ENCODE measurements at regions not wholly inside any gene's neighbourhood (a gene's known extent, or its start where the extent isn't known, plus 50 kb on each side); places are given as distances from the start of the nearest gene placed in this dataset.
A peak's percentile ranks its signal among the peaks of the same experiment; 100 is the strongest.
"Not testable (repeated sequence)": the region's sequence is repeated elsewhere in the genome, so short reads cannot be mapped to it uniquely, and the experiment has no call there.

GRCh38 chr14:85075694-85076476 lies 454.1 kb upstream of the FLRT2 start:
- no peak for DNase-seq (ENCODE audit: low spot score)

GRCh38 chr14:85077716-85078115 lies 452.2 kb upstream of the FLRT2 start:
- not testable (repeated sequence) for DNase-seq (ENCODE audit: low spot score)

GRCh38 chr14:85079842-85080730 lies 449.9 kb upstream of the FLRT2 start:
- DNase-seq (ENCODE audit: low spot score), result no peak

- DNase-seq (ENCODE audit: low spot score), result no peak
Observed at GRCh38 chr14:85084344-85084743, 445.6 kb upstream of the FLRT2 start.

- DNase-seq (ENCODE audit: low spot score), result peak; percentile 86
Observed at GRCh38 chr14:85085981-85086380, 444.0 kb upstream of the FLRT2 start.

- peak; percentile 69 for DNase-seq (ENCODE audit: low spot score)
Observed at GRCh38 chr14:85087201-85087600, 442.7 kb upstream of the FLRT2 start.

GRCh38 chr14:85088192-85088591 lies 441.8 kb upstream of the FLRT2 start:
- peak; percentile 7 for DNase-seq (ENCODE audit: low spot score)

GRCh38 chr14:85090681-85091080 lies 439.3 kb upstream of the FLRT2 start:
- no peak for DNase-seq (ENCODE audit: low spot score)

- peak; percentile 51 for DNase-seq (ENCODE audit: low spot score)
Observed at GRCh38 chr14:85093631-85094330, 436.2 kb upstream of the FLRT2 start.

- no peak for DNase-seq (ENCODE audit: low spot score)
Observed at GRCh38 chr14:85102591-85102990, 427.4 kb upstream of the FLRT2 start.

GRCh38 chr14:85106506-85106905 lies 423.4 kb upstream of the FLRT2 start:
- DNase-seq (ENCODE audit: low spot score), result no peak

- no peak for DNase-seq (ENCODE audit: low spot score)
Observed at GRCh38 chr14:85112762-85113161, 417.2 kb upstream of the FLRT2 start.

- no peak for DNase-seq (ENCODE audit: low spot score)
Observed at GRCh38 chr14:85115921-85116320, 414.0 kb upstream of the FLRT2 start.

GRCh38 chr14:85118274-85118673 lies 411.7 kb upstream of the FLRT2 start:
- no peak for DNase-seq (ENCODE audit: low spot score)

- no peak for DNase-seq (ENCODE audit: low spot score)
Observed at GRCh38 chr14:85122690-85123089, 407.3 kb upstream of the FLRT2 start.

GRCh38 chr14:85123755-85124154 lies 406.2 kb upstream of the FLRT2 start:
- DNase-seq (ENCODE audit: low spot score), result no peak

- DNase-seq (ENCODE audit: low spot score), result no peak
Observed at GRCh38 chr14:85124631-85125290, 405.2 kb upstream of the FLRT2 start.

- DNase-seq (ENCODE audit: low spot score), result no peak
Observed at GRCh38 chr14:85125291-85125670, 404.7 kb upstream of the FLRT2 start.

- no peak for DNase-seq (ENCODE audit: low spot score)
Observed at GRCh38 chr14:85129921-85130320, 400.0 kb upstream of the FLRT2 start.

GRCh38 chr14:85131226-85131922 lies 398.6 kb upstream of the FLRT2 start:
- DNase-seq (ENCODE audit: low spot score), result peak; percentile 25

GRCh38 chr14:85142982-85143381 lies 387.0 kb upstream of the FLRT2 start:
- no peak for DNase-seq (ENCODE audit: low spot score)
